Osteoblast (primary cell): ENCODE measurements at regions not wholly inside any gene's neighbourhood (a gene's known extent, or its start where the extent isn't known, plus 50 kb on each side); places are given as distances from the start of the nearest gene placed in this dataset.

Experiments
- DNase-seq: peaks from one replicate; pipeline ENCODE4 v3.0.0; 2011; ENCODE audit warnings: low spot score, mixed read lengths; ENCODE audit not compliant: insufficient read length; ENCODE audit errors: missing footprints
- H2AFZ ChIP-seq: 2 replicates; pipeline ENCODE4 v1.6.0; 2011; ENCODE audit warnings: mild to moderate bottlenecking, low read length
- H3K27ac ChIP-seq: 2 replicates; pipeline ENCODE4 v1.5.1; 2011; ENCODE audit warnings: mild to moderate bottlenecking, low read depth, low read length, moderate library complexity
- H3K27me3 ChIP-seq: 2 replicates; pipeline ENCODE4 v1.6.0; 2012; ENCODE audit warnings: mild to moderate bottlenecking, control low read depth, inconsistent platforms, low read length, moderate library complexity; ENCODE audit not compliant: insufficient read depth
- H3K36me3 ChIP-seq: 2 replicates; pipeline ENCODE4 v1.5.1; 2011; ENCODE audit warnings: mild to moderate bottlenecking, low read length, control low read depth, moderate library complexity; ENCODE audit not compliant: insufficient read depth
- H3K4me1 ChIP-seq: 2 replicates; pipeline ENCODE4 v1.5.1; 2011; ENCODE audit warnings: mild to moderate bottlenecking, low read length, control low read depth, moderate library complexity; ENCODE audit not compliant: insufficient read depth
- H3K4me2 ChIP-seq: 2 replicates; pipeline ENCODE4 v1.6.0; 2011; ENCODE audit warnings: mild to moderate bottlenecking, low read length; ENCODE audit not compliant: insufficient read depth
- H3K4me3 ChIP-seq: fragments of 200-600 bp; sonication (generic); 3 replicates; pipeline ENCODE4 v1.5.1; 2012; ENCODE audit warnings: mild to moderate bottlenecking, low read length, inconsistent platforms; ENCODE audit not compliant: insufficient read depth
- H3K79me2 ChIP-seq: 2 replicates; pipeline ENCODE4 v1.6.0; 2012; ENCODE audit warnings: mild to moderate bottlenecking, low read length, control low read depth, inconsistent platforms; ENCODE audit not compliant: insufficient read depth
- H3K9me3 ChIP-seq: 2 replicates; pipeline ENCODE4 v1.5.1; 2011; ENCODE audit warnings: low read depth, low read length, control low read depth
- H4K20me1 ChIP-seq: 2 replicates; pipeline ENCODE4 v1.6.0; 2012; ENCODE audit warnings: mild to moderate bottlenecking, low read length, control low read depth; ENCODE audit not compliant: insufficient read depth
- CTCF ChIP-seq: IDR thresholded peaks from 2 replicates; pipeline ENCODE4 v1.5.1; 2011; ENCODE audit warnings: mild to moderate bottlenecking, low read depth, low read length, moderate library complexity; ENCODE audit errors: extremely low read depth

DNA sequence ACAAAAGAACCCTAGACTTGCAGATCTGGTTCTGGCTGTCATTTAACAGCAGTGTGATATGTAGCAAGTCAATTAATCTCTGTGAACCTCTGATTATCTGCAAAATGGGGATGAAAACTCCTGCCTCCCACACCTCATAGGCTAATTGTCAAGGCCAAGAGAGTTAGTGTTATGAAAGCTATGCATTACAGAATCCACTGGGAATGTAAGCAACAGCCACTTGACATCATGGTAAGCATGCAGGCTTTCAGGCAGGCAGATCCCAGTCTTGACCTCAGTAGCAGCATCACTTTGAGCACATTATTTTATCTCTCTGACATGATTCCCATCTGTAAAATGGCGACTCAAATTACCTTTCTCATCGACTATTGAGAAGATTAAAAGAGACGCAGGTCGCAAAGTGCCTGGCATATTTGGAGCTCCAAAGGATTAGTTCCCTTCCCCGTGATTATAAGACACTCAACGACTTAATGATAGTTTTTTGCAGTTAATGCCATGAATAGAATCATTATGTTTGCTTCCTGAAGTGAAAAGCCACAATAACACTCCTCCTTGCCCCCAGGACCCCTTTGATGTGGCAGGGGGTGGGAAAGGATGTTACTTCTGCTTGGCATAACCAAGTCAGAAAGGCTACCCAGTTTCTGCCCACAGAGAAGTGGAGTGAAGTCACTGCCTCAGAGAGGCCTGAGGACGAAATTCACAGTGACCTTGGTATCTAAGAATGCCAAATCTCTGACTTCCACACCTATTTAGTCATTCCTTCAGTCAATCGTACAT, 273.0 kb upstream of the NFIA start:
- Histone ChIP-seq H3K4me3 (no peak overlapping the region), H3K27me3 (no peaks in the 10 kb centered on the region), H4K20me1 (no peaks in the 10 kb centered on the region), H3K4me1 (no peaks in the 10 kb centered on the region), H3K27ac (no peak overlapping the region), H3K36me3 (no peaks in the 10 kb centered on the region), H2AFZ (no peak overlapping the region), H3K79me2 (no peaks in the 10 kb centered on the region), H3K4me2 (no peak overlapping the region), H3K9me3 (no peaks in the 10 kb centered on the region)
- no peak for TF ChIP-seq CTCF
- DNase-seq = no peak

GRCh38 chr1:60808676-60809075, 273.7 kb upstream of the NFIA start:
- no peak overlapping the region for H2AFZ ChIP-seq
- H3K36me3 ChIP-seq = no peaks in the 10 kb centered on the region
- no peaks in the 10 kb centered on the region for H3K4me1 ChIP-seq
- no peak overlapping the region for H3K27ac ChIP-seq
- no peaks in the 10 kb centered on the region for H3K79me2 ChIP-seq
- no peak for DNase-seq
- H3K27me3 ChIP-seq = no peaks in the 10 kb centered on the region
- no peak overlapping the region for H3K4me3 ChIP-seq
- H4K20me1 ChIP-seq = no peaks in the 10 kb centered on the region
- H3K4me2 ChIP-seq = no peak overlapping the region
- no peaks in the 10 kb centered on the region for H3K9me3 ChIP-seq
- no peak for TF ChIP-seq CTCF

DNA sequence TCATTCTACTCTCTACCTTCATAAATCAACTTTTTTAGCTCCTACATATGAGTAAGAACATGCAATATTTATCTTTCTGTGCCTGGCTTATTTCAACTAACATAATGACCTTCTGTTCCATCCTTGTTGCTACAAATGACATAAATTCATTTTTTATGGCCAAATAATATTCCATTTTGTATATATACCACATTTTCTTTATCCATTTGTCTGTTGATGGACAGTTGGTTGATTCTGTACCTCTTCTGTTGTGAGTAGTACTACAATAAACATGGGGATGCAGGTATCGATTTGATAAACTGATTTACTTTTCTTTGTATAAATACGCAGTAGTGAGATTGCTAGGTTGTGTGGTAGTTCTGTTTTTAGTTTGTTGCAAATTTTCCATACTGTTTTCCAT, 279.5 kb upstream of the NFIA start:
- H3K27ac ChIP-seq = no peak overlapping the region
- no peak overlapping the region for H3K4me3 ChIP-seq
- no peaks in the 10 kb centered on the region for H3K36me3 ChIP-seq
- no peak for DNase-seq
- TF ChIP-seq CTCF = no peak
- no peak overlapping the region for H3K4me2 ChIP-seq
- H3K79me2 ChIP-seq = no peaks in the 10 kb centered on the region
- no peaks in the 10 kb centered on the region for H3K9me3 ChIP-seq
- H2AFZ ChIP-seq = no peak overlapping the region
- H3K27me3 ChIP-seq = no peaks in the 10 kb centered on the region
- H3K4me1 ChIP-seq = no peaks in the 10 kb centered on the region
- no peaks in the 10 kb centered on the region for H4K20me1 ChIP-seq

- Histone ChIP-seq H3K4me2 (no peak overlapping the region), H3K36me3 (no peaks in the 10 kb centered on the region), H3K27ac (no peak overlapping the region), H3K27me3 (no peaks in the 10 kb centered on the region), H3K4me3 (no peak overlapping the region), H2AFZ (no peak overlapping the region), H4K20me1 (no peaks in the 10 kb centered on the region), H3K79me2 (no peaks in the 10 kb centered on the region), H3K4me1 (no peaks in the 10 kb centered on the region), H3K9me3 (no peaks in the 10 kb centered on the region)
- no peak for DNase-seq
- no peak for TF ChIP-seq CTCF
Observed at GRCh38 chr1:60797351-60797750, 285.0 kb upstream of the NFIA start.
